A549 (cell line): ENCODE measurements at regions not wholly inside any gene's neighbourhood (a gene's known extent, or its start where the extent isn't known, plus 50 kb on each side); places are given as distances from the start of the nearest gene placed in this dataset.

Experiments
- ATAC-seq, 2 experiments: fragments of 200-7000 bp in 1 of 2; fragments of >200 bp in 1 of 2; cut with Nextera tagmentation in 1 of 2; cut with Tn5 transposase in 1 of 2; 3 replicates each; pipeline versions ENCODE4 v1.8.0 to v1.9.1; 2018 to 2020; ENCODE audit warnings: mild to moderate bottlenecking in 1 of 2, moderate library complexity in 1 of 2
- CTCF ChIA-PET: fragments of 300-600 bp; sonication (Branson Sonifier 250); formaldehyde crosslinking; extraction: SDS; loops from one replicate; lab custom pipeline; 2021; ENCODE audit warnings: antibody characterized with exemption, inconsistent platforms; lab: Yijun Ruan, JAX
- POLR2A ChIA-PET: fragments of 350-600 bp; formaldehyde crosslinking; extraction: SDS; loops from one replicate; lab custom pipeline; 2021; ENCODE audit warnings: antibody characterized with exemption, inconsistent platforms; lab: Yijun Ruan, JAX
- DNase-seq, 2 experiments: peaks; one replicate each; pipeline versions ENCODE4 v3.0.0 to v3.0.0-alpha.2; 2011 to 2016; ENCODE audit warnings: low read depth in 1 of 2, low spot score in 1 of 2
- FAIRE-seq: peaks from 2 replicates; lab custom pipeline; 2011; peaks lifted over from hg19 to GRCh38; lab: Jason Lieb, UNC
- H3K27ac ChIP-seq, 2 experiments: fragments of >200 bp; sonication (Bioruptor Twin); formaldehyde crosslinking; 3 replicates each; pipeline ENCODE4 v1.5.1; 2016 to 2017
- H3K4me1 ChIP-seq: fragments of >200 bp; sonication (Bioruptor Twin); formaldehyde crosslinking; 3 replicates; pipeline ENCODE4 v1.6.1; 2016
- H3K4me2 ChIP-seq: fragments of >200 bp; sonication (Bioruptor Twin); formaldehyde crosslinking; 3 replicates; pipeline ENCODE4 v1.6.1; 2016
- H3K4me3 ChIP-seq: fragments of >200 bp; sonication (Bioruptor Twin); formaldehyde crosslinking; 3 replicates; pipeline ENCODE4 v1.5.1; 2016
- H3K9me3 ChIP-seq: fragments of >200 bp; sonication (Bioruptor Twin); formaldehyde crosslinking; 3 replicates; pipeline ENCODE4 v1.6.1; 2016
- ATOH8 ChIP-seq: fragments of 250-450 bp; sonication (Bioruptor Pico); IDR thresholded peaks from 2 replicates; pipeline ENCODE4 v1.5.0; 2020; ENCODE audit warnings: low read depth, mild to moderate bottlenecking, moderate library complexity
- CBX8 ChIP-seq: fragments of 200-600 bp; sonication (generic); IDR thresholded peaks from 2 replicates; pipeline ENCODE4 v1.6.1; 2016
- CHD2 ChIP-seq: fragments of 150-350 bp; IDR thresholded peaks from 2 replicates; pipeline ENCODE4 v1.6.1; 2014; ENCODE audit warnings: low read length; ENCODE audit not compliant: partially characterized antibody
- FOXS1 ChIP-seq: fragments of 250-450 bp; sonication (Bioruptor Pico); IDR thresholded peaks from 2 replicates; pipeline ENCODE4 v1.5.0; 2020; ENCODE audit warnings: mild to moderate bottlenecking, moderate library complexity
- GATA3 ChIP-seq: IDR thresholded peaks from 2 replicates; pipeline ENCODE4 v1.6.1; 2012; ENCODE audit warnings: borderline replicate concordance
- HOXA7 ChIP-seq: fragments of 250-450 bp; sonication (Bioruptor Pico); IDR thresholded peaks from 2 replicates; pipeline ENCODE4 v1.5.0; 2020; ENCODE audit warnings: mild to moderate bottlenecking, moderate library complexity
- HOXB5 ChIP-seq: fragments of 250-450 bp; sonication (Bioruptor Pico); IDR thresholded peaks from 2 replicates; pipeline ENCODE4 v1.5.0; 2020; ENCODE audit warnings: mild to moderate bottlenecking, moderate library complexity
- JUN ChIP-seq, 2 experiments: fragments of >200 bp; sonication (Bioruptor Twin); formaldehyde crosslinking; IDR thresholded peaks; 2 replicates in 1 of 2; 3 replicates in 1 of 2; pipeline ENCODE4 v1.6.1; 2016 to 2017
- JUNB ChIP-seq: fragments of >200 bp; sonication (Bioruptor Twin); formaldehyde crosslinking; IDR thresholded peaks from 2 replicates; pipeline ENCODE4 v1.6.1; 2016
- MAX ChIP-seq: IDR thresholded peaks from 2 replicates; pipeline ENCODE4 v1.6.1; 2012
- MAZ ChIP-seq: fragments of 150-350 bp; IDR thresholded peaks from 2 replicates; pipeline ENCODE4 v1.6.1; 2014; ENCODE audit warnings: antibody characterized with exemption, low read depth, low read length, borderline replicate concordance
- PBX3 ChIP-seq: IDR thresholded peaks from 2 replicates; pipeline ENCODE4 v1.6.1; 2012
- POLR2AphosphoS2 ChIP-seq: conservative IDR thresholded peaks from 2 replicates; pipeline ENCODE4 v1.6.1; 2012; ENCODE audit warnings: low read length, improper control_type of control experiment, inconsistent platforms
- RCOR1 ChIP-seq: fragments of 150-350 bp; IDR thresholded peaks from 2 replicates; pipeline ENCODE4 v1.6.1; 2014; ENCODE audit warnings: antibody characterized with exemption, low read length, low read depth
- REST ChIP-seq: fragments of 200-600 bp; sonication (generic); IDR thresholded peaks from 2 replicates; pipeline ENCODE4 v1.6.1; 2016; ENCODE audit warnings: antibody characterized with exemption, mild to moderate bottlenecking, moderate library complexity
- RNF2 ChIP-seq: fragments of 200-600 bp; sonication (generic); IDR thresholded peaks from 2 replicates; pipeline ENCODE4 v1.6.1; 2016; ENCODE audit warnings: low read depth, mild to moderate bottlenecking, antibody characterized with exemption, moderate library complexity, borderline replicate concordance
- SREBF2 ChIP-seq: fragments of 450-650 bp; IDR thresholded peaks from 2 replicates; pipeline ENCODE4 v1.6.1; 2014; ENCODE audit warnings: mild to moderate bottlenecking, moderate library complexity
- TFCP2L1 ChIP-seq: fragments of 250-450 bp; sonication (Bioruptor Pico); IDR thresholded peaks from 2 replicates; pipeline ENCODE4 v1.5.0; 2021; ENCODE audit warnings: mild to moderate bottlenecking
- ZC3H11A ChIP-seq: fragments of 450-650 bp; IDR thresholded peaks from 2 replicates; pipeline ENCODE4 v1.6.1; 2014; ENCODE audit warnings: antibody characterized with exemption, mild to moderate bottlenecking
- ZFP36 ChIP-seq: fragments of 450-650 bp; IDR thresholded peaks from 2 replicates; pipeline ENCODE4 v1.6.1; 2014; ENCODE audit warnings: borderline replicate concordance; ENCODE audit not compliant: partially characterized antibody
- ZNF302 ChIP-seq: fragments of 250-450 bp; sonication (Bioruptor Pico); IDR thresholded peaks from 2 replicates; pipeline ENCODE4 v1.9.0; 2021; ENCODE audit warnings: inconsistent platforms, mild to moderate bottlenecking, moderate library complexity
- ZSCAN20 ChIP-seq: fragments of 250-450 bp; sonication (Bioruptor Pico); IDR thresholded peaks from 2 replicates; pipeline ENCODE4 v1.8.0; 2022; ENCODE audit warnings: mild to moderate bottlenecking, moderate library complexity
- WGBS: methylation state at CpG from one replicate; pipeline ENCODE4 v1.1.6; 2017; ENCODE audit errors: missing lambda C conversion rate; 5-methylcytosine and 5-hydroxymethylcytosine counted together

- POLR2A ChIA-PET: no interaction called here
- no peak for FAIRE-seq
- TF ChIP-seq PBX3 (no peak), TFCP2L1 (CRISPR knock-in tag) (no peak), POLR2AphosphoS2 (no peak)
Observed at GRCh38 chr4:123741906-123742305, 345.3 kb downstream of the SPRY1 start.

GRCh38 chr4:123743848-123744247, 347.3 kb downstream of the SPRY1 start:
- no peak for DNase-seq
- TF ChIP-seq ATOH8 (CRISPR knock-in tag): no peak
- no peak for TF ChIP-seq JUN (IDR thresholded peaks at IDR 0.05)
- no peak for TF ChIP-seq REST
- no peak for TF ChIP-seq HOXB5 (CRISPR knock-in tag)
- TF ChIP-seq RNF2: no peak
- no peak for TF ChIP-seq MAX
- no peak for TF ChIP-seq JUNB
- no peak for TF ChIP-seq CBX8
- TF ChIP-seq GATA3: no peak
- TF ChIP-seq CHD2: no peak
- no peak for TF ChIP-seq HOXA7
- TF ChIP-seq FOXS1 (CRISPR knock-in tag): no peak
- TF ChIP-seq RCOR1: no peak
- no peak for TF ChIP-seq ZC3H11A
- H3K9me3 ChIP-seq: no peaks in the 10 kb centered on the region
- no peak overlapping the region for H3K4me3 ChIP-seq
- ATAC-seq: no peak
- FAIRE-seq: no peak
- no peak overlapping the region for H3K4me2 ChIP-seq
- H3K4me1 ChIP-seq: no peaks in the 10 kb centered on the region
- ChIA-PET CTCF (interaction anchor here (1.1 kb wide), 1 partner anchor 9 kb away, joined by 3 read pairs; no protein-coding TSS in a partner anchor), POLR2A (no interaction called here)
- H3K27ac ChIP-seq: no peak overlapping the region

More at GRCh38 chr4:123741906-123742305, 345.3 kb downstream of the SPRY1 start:
- CTCF ChIA-PET: no interaction called here
- DNase-seq (no peak), ATAC-seq (no peak)
- 14% methylated on average over 2 of the region's 2 CpGs for WGBS
- no peak overlapping the region for H3K27ac ChIP-seq
- no peaks in the 10 kb centered on the region for H3K4me1 ChIP-seq
- H3K4me2 ChIP-seq: no peak overlapping the region
- no peak overlapping the region for H3K4me3 ChIP-seq
- H3K9me3 ChIP-seq: no peaks in the 10 kb centered on the region

- CTCF ChIA-PET: interaction anchor here (0.6 to 1.1 kb wide), 2 partner anchors 8 to 423 kb away, joined by 3 read pairs; no protein-coding TSS in a partner anchor
- Histone ChIP-seq H3K9me3 (no peaks in the 10 kb centered on the region), H3K4me1 (no peaks in the 10 kb centered on the region), H3K4me2 (no peak overlapping the region), H3K4me3 (no peak overlapping the region), H3K27ac (no peak overlapping the region)
- no peak for FAIRE-seq
- no peak for DNase-seq
- no peak for TF ChIP-seq ZFP36
- no peak for TF ChIP-seq CHD2
- TF ChIP-seq ZNF302 (CRISPR knock-in tag): no peak
- TF ChIP-seq ZSCAN20 (CRISPR knock-in tag): no peak
- TF ChIP-seq MAZ: no peak
- TF ChIP-seq SREBF2: no peak
- TF ChIP-seq MAX: no peak
- no peak for TF ChIP-seq HOXB5 (CRISPR knock-in tag)
- POLR2A ChIA-PET: no interaction called here
- ATAC-seq: no peak
- WGBS: 55% methylated on average over 8 of the region's 8 CpGs
Observed at GRCh38 chr4:123744664-123745290, 348.2 kb downstream of the SPRY1 start.
